ENCODE measurements at regions not wholly inside any gene's neighbourhood (a gene's known extent, or its start where the extent isn't known, plus 50 kb on each side); places are given as distances from the start of the nearest gene placed in this dataset.
"Not testable (repeated sequence)": the region's sequence is repeated elsewhere in the genome, so short reads cannot be mapped to it uniquely, and the experiment has no call there.

GRCh38 chr20:58033026-58033536 lies 195.4 kb downstream of the ANKRD60 start:
- no peak for DNase-seq

GRCh38 chr20:58032599-58032998 lies 195.9 kb downstream of the ANKRD60 start:
- no peak for DNase-seq

- DNase-seq = not testable (repeated sequence)
Observed at GRCh38 chr20:58031350-58031749, 197.1 kb downstream of the ANKRD60 start.

- no peak for DNase-seq
Observed at GRCh38 chr20:58028123-58028522, 200.3 kb downstream of the ANKRD60 start.

- DNase-seq = no peak
Observed at GRCh38 chr20:58026361-58026760, 202.1 kb downstream of the ANKRD60 start.

GRCh38 chr20:58025233-58025632 lies 203.2 kb downstream of the ANKRD60 start:
- DNase-seq = no peak

- DNase-seq = no peak
Observed at GRCh38 chr20:58024241-58024721, 204.2 kb downstream of the ANKRD60 start.

- no peak for DNase-seq
Observed at GRCh38 chr20:58023781-58024180, 204.7 kb downstream of the ANKRD60 start.

GRCh38 chr20:58023346-58023745 lies 205.1 kb downstream of the ANKRD60 start:
- no peak for DNase-seq

- no peak for DNase-seq
Observed at GRCh38 chr20:58022711-58023110, 205.7 kb downstream of the ANKRD60 start.

GRCh38 chr20:58021481-58021880 lies 207.0 kb downstream of the ANKRD60 start:
- no peak for DNase-seq

- no peak for DNase-seq
Observed at GRCh38 chr20:58020656-58021454, 207.6 kb downstream of the ANKRD60 start.

GRCh38 chr20:58019850-58020625 lies 208.4 kb downstream of the ANKRD60 start:
- DNase-seq = no peak

GRCh38 chr20:58019027-58019849 lies 209.2 kb downstream of the ANKRD60 start:
- DNase-seq = no peak

GRCh38 chr20:58018590-58018989 lies 209.9 kb downstream of the ANKRD60 start:
- DNase-seq = no peak

- DNase-seq = no peak
Observed at GRCh38 chr20:58017970-58018530, 210.4 kb downstream of the ANKRD60 start.

- no peak for DNase-seq
Observed at GRCh38 chr20:58017231-58017969, 211.1 kb downstream of the ANKRD60 start.

GRCh38 chr20:58016779-58017178 lies 211.7 kb downstream of the ANKRD60 start:
- no peak for DNase-seq

- no peak for DNase-seq
Observed at GRCh38 chr20:58014628-58015315, 213.7 kb downstream of the ANKRD60 start.

- no peak for DNase-seq
Observed at GRCh38 chr20:58012731-58013510, 215.5 kb downstream of the ANKRD60 start.
